IPS-NIHi7 (cell line): ENCODE measurements at regions not wholly inside any gene's neighbourhood (a gene's known extent, or its start where the extent isn't known, plus 50 kb on each side); places are given as distances from the start of the nearest gene placed in this dataset.
"Not testable (repeated sequence)": the region's sequence is repeated elsewhere in the genome, so short reads cannot be mapped to it uniquely, and the experiment has no call there.

Source experiments
- DNase-seq: peaks from one replicate; pipeline ENCODE4 v3.0.0; 2012; ENCODE audit warnings: mixed read lengths; ENCODE audit errors: extremely low spot score

DNA sequence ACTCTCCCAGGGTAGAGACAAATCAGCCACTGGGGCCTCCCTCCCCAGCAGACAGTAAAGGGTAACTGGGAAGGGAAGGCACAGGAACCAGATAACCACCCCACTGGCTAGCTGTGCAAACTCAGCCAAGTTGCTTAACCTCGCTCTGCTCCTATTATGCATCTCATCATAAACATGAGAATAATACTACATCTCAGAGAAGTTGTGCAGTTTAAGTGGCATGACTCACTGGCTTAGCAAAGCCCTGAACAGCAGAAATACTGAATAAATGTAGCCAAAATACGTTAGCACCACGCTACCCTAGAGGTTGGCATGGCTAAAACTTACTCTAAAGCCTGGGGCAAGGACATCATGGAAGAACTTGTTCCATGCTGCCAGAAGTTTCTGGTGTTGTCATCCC, 128.1 kb upstream of the ANK3 start:
- DNase-seq, result no peak

- DNase-seq, result no peak
Observed at GRCh38 chr10:60513281-60513680, 123.6 kb upstream of the ANK3 start.

DNA sequence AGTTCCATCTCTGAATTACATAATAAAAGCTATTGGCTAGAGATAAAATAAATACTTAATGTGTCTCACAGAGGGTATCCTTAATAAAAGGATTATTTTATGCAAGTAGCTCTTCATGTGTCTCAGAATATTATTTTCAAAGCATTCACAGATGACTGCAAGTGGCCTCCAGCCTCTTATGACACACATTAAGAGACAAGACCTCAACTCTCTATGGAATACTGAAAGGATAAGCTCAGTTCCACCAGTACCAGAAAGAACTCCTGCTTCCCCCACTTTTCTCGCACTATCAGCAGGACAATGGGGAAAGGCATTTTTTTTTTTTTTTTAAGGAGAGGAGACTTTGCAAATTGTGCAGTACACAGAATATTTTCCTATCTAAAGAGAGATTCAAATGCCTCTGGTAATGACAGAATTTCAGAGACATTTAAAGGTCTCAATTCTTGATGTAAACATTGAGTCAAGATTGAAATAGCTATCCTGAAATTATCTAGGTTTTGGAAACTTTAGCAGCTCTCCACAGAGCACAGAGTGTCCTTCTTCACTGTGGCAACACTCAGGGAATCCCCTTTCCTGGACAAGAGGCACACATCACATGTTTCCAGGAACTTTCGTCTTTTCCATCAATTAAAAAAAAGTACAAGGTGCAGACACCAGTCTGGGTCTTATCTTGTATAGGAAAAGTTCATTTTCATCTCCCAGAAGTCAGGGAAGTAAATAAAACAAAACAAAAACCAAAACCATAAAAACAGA, 122.0 kb upstream of the ANK3 start:
- no peak for DNase-seq

- DNase-seq, result no peak
Observed at GRCh38 chr10:60508831-60509230, 119.2 kb upstream of the ANK3 start.

DNA sequence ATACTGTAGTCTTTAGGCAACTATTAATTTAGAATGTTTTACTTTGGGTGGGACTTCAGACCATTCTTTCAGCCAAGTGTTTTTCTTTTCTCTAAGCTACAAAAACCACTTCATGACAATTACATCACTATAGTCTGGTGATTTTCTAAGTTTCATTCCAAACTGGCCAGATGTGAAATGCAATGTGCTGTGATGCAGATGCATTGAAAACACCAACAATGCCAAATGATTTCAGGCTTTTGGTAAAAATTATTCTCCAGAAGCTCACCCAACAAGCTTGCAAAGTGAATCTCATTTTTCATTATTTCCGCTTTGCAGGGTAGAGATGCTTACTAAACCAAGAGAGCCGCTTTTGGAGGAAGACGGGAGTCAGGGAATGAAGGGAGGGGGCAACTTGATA, 118.4 kb upstream of the ANK3 start:
- DNase-seq, result no peak

- DNase-seq, result no peak
Observed at GRCh38 chr10:60502621-60503020, 112.9 kb upstream of the ANK3 start.

GRCh38 chr10:60498985-60499384, 109.3 kb upstream of the ANK3 start:
- no peak for DNase-seq

- DNase-seq, result no peak
Observed at GRCh38 chr10:60497364-60497763, 107.7 kb upstream of the ANK3 start.

DNA sequence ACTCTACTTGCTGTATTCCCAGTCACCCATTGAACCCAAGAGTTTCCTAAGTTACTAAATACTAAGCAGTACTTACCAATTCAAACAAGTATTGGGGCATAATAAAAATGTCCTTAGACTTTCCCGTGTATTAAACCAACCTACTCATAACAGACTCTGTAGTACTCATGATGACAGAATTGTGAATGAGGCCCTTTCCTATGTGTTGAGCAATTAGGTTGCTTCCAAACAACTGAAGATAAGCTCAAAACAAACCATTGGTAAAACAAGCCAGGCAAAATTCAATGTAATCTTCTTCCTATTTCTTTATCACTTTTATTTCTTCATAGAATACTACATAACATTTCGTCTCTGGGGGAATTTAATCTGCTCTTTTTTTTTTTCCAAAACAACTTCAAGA, 106.5 kb upstream of the ANK3 start:
- no peak for DNase-seq

DNA sequence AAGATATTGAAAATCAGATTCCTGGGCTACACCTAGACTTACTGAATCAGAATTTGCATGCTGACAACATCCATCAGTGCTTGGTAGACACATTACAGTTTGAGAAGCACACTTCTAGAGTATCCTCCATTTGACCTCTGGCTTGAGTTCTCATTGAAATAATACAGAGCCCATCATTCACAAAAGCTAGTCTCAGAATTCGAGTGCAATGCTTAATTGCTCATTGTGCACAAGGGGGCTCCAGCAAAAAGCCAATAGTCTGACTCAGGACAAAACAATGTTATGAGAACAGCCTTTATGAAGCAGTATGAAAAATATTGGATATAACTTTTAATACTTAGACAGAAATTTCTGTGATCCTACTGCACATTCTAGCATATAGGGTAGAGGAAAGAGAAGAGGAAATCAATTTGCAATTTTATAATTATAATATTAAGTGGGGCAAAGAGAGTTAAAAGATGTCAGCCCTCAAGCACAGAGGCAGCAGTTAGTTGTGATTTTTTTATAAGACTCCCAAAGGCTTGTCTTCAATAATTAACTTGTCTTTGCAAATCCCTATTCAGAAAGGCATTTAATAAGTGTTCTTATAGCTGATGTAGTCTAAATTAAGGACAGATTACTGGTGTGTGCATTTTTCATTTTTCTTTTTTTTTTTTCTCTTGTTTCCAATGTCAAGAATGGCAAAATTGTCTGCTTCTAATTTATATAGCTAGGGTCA, 105.8 kb upstream of the ANK3 start:
- DNase-seq, result no peak

- DNase-seq, result no peak
Observed at GRCh38 chr10:60494774-60495173, 105.1 kb upstream of the ANK3 start.

- DNase-seq, result no peak
Observed at GRCh38 chr10:60491162-60491561, 101.5 kb upstream of the ANK3 start.

- no peak for DNase-seq
Observed at GRCh38 chr10:60490013-60490412, 100.3 kb upstream of the ANK3 start.

- no peak for DNase-seq
Observed at GRCh38 chr10:60488111-60488669, 98.5 kb upstream of the ANK3 start.

DNA sequence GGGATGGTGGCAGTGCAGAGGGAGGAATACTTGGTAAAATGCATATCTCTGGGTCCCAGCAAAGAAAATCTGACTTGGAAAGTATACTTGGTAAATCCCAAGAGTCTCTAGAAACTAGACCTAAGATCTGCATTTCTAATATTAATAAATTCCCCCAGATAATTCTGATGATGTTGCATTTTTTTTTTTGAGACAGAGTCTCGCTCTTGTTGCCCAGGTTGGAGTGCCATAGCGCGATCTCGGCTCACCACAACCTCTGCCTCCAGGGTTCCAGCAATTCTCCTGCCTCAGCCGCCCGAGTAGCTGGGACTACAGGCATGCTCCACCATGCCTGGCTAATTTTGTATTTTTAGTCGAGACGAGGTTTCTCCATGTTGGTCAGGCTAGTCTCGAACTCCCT, 97.9 kb upstream of the ANK3 start:
- DNase-seq, result no peak

GRCh38 chr10:60485025-60485424, 95.3 kb upstream of the ANK3 start:
- DNase-seq, result no peak

DNA sequence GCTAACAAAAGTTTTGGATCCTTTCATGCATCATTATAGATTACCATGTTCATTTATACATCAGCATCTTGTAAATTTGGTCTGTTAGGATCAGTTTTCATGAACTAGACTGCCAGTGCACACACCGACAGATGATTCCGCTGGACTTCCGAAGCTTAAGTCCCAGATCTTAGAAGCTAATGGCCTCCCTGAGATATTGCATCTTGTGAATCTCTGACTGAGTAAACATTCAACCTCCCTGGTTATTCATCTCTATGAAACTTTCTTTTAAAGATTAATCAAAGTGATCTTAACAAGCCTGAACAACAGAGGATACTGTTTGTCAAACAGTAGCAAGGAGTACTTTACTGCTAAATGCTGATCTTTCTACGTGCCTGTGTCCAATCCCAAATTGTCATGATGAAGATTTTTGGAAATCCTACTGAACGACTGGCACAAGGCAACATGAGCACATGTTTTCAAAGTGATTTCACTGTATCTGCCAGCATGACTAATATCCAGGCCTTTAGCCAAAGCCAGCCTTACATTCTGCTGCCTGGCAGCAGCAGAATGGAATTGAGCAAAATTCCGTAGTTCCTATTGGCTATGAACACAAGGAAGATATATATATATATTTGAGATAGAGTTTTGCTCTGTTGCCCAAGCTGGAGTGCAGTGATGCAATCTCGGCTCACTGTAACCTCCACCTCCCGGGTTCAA, 91.3 kb upstream of the ANK3 start:
- DNase-seq, result no peak

GRCh38 chr10:60479305-60480020, 89.8 kb upstream of the ANK3 start:
- no peak for DNase-seq

DNA sequence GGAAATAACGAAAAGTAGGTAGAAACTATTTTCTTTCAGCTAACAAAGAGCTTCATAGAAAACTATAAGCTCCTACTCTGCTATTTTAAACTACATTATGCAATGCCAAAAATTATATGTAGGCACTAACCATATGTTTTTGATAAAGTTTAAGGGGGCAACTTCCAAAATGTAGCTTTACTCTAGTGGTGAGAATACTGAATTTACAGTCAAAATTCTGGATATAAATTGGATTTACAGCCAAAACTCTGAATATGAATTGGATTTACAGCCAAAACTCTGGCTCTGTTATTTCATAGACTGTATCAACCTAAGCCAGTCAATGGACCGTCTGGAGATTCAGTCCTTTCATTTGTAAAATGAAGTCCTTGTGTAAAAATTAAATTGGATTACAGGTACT, 86.8 kb upstream of the ANK3 start:
- DNase-seq, result no peak

DNA sequence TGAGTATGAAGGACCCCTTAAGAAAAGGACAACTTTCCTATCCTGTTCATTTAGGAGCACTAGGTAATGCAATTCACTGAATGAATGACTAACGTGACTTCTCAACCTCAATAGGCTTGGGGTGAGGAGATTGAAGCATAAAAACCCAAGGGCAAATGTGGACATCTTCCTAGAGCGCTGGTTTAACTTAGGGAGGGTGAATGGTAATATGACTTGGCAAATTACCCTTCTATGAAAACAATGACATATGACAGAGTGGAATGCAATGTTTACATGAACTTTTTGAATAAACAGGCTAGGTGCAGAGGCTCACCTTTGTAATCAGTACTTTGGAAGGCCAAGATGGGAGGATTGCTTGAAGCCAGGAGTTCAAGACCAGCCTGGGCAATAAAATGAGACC, 83.9 kb upstream of the ANK3 start:
- DNase-seq, result no peak

- no peak for DNase-seq
Observed at GRCh38 chr10:60470091-60470490, 80.4 kb upstream of the ANK3 start.

DNA sequence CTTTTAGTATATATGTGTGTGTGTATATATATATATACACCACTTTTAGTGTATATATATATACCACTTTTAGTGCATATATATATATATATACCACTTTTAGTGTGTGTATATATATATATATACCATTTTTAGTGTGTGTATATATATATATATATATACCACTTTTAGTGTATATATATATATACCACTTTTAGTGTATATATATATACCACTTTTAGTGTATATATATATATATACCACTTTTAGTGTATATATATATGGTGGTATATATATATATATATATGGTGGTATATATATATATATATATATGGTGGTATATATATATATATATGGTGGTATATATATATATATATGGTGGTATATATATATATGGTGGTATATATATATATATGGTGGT, 79.5 kb upstream of the ANK3 start:
- not testable (repeated sequence) for DNase-seq
